Lower leg skin (tissue), 4 donors: ENCODE measurements at regions not wholly inside any gene's neighbourhood (a gene's known extent, or its start where the extent isn't known, plus 50 kb on each side); places are given as distances from the start of the nearest gene placed in this dataset.

Experiments used
- DNase-seq, 2 donors: peaks; one replicate each; pipeline ENCODE4 v3.0.0-alpha.2; 2019; ENCODE audit warnings: low spot score in 2 of 2
- H3K4me3 ChIP-seq: fragments of 200-600 bp; sonication (generic); 2 replicates; pipeline ENCODE4 v1.5.1; 2017; ENCODE audit warnings: mild to moderate bottlenecking, low read depth; ENCODE audit not compliant: poor library complexity, severe bottlenecking
- POLR2A ChIP-seq, 2 donors: fragments of 450-650 bp; IDR thresholded peaks; one replicate each; pipeline ENCODE4 v1.6.1; 2016 to 2017; ENCODE audit warnings: antibody characterized with exemption in 2 of 2, mild to moderate bottlenecking in 1 of 2, moderate library complexity in 1 of 2
- WGBS, 2 donors: methylation state at CpG; one replicate each; pipeline ENCODE4 v1.1.5; 2018; 5-methylcytosine and 5-hydroxymethylcytosine counted together
- intact Hi-C: fragments of 100-400 bp; cut with DNase I; formaldehyde crosslinking; loops from one replicate; pipeline ENCODE4 v1.15.0; 2023; ENCODE audit warnings: low total_unique reads
- TF ChIP-seq, protein P1 (sequence below), 3 donors: fragments of 450-650 bp; IDR thresholded peaks; one replicate each; pipeline ENCODE4 v1.5.1; 2016; ENCODE audit warnings: antibody characterized with exemption in 3 of 3, mild to moderate bottlenecking in 3 of 3, moderate library complexity in 2 of 3

DNA sequence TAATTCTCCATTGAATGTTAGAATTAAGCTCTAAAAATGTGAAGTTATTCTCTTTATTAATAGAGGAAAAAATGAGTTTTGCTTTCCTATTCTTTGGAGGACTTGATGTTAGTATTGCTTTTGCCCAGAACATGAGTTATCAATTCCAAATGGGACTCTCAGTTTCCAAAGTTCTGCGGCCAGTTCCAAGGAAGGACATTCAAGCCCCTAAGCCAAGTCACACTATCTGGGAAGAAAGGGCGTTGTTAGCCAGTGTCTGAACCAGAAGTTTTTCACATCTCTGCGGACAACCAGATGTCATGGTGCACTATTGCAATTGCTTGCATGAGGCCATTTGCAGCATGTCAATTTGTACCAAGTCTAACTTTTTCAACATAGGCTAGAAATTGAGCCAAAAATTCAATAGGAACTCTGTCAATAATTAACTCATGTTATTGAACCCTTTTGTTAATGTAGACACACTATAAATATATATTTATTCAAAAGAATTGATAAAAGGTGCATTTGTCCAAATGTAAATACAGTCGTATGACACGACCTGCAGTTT is 183.3 kb upstream of the PIK3R1 start:
- no peak for TF ChIP-seq POLR2A (IDR thresholded peaks at IDR 0.05)
- TF ChIP-seq, protein P1, sequence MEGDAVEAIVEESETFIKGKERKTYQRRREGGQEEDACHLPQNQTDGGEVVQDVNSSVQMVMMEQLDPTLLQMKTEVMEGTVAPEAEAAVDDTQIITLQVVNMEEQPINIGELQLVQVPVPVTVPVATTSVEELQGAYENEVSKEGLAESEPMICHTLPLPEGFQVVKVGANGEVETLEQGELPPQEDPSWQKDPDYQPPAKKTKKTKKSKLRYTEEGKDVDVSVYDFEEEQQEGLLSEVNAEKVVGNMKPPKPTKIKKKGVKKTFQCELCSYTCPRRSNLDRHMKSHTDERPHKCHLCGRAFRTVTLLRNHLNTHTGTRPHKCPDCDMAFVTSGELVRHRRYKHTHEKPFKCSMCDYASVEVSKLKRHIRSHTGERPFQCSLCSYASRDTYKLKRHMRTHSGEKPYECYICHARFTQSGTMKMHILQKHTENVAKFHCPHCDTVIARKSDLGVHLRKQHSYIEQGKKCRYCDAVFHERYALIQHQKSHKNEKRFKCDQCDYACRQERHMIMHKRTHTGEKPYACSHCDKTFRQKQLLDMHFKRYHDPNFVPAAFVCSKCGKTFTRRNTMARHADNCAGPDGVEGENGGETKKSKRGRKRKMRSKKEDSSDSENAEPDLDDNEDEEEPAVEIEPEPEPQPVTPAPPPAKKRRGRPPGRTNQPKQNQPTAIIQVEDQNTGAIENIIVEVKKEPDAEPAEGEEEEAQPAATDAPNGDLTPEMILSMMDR (IDR thresholded peaks at IDR 0.05): no peak
- 66 to 79% methylated on average over 5 of the region's 5 CpGs for WGBS, 2 donors
- intact Hi-C loops: no loop called here
- H3K4me3 ChIP-seq: no peak overlapping the region
- DNase-seq: peak in 1 of 2 donors; percentile 59

- DNase-seq: no peak
- no peak overlapping the region for H3K4me3 ChIP-seq
- no peak for TF ChIP-seq POLR2A (IDR thresholded peaks at IDR 0.05)
- TF ChIP-seq, protein P1 (IDR thresholded peaks at IDR 0.05): no peak
- intact Hi-C loops: no loop called here
- 44 to 50% methylated on average over 2 of the region's 2 CpGs for WGBS, 2 donors
These were observed 187.3 kb upstream of the PIK3R1 start for GRCh38 chr5:68028131-68028727.

DNA sequence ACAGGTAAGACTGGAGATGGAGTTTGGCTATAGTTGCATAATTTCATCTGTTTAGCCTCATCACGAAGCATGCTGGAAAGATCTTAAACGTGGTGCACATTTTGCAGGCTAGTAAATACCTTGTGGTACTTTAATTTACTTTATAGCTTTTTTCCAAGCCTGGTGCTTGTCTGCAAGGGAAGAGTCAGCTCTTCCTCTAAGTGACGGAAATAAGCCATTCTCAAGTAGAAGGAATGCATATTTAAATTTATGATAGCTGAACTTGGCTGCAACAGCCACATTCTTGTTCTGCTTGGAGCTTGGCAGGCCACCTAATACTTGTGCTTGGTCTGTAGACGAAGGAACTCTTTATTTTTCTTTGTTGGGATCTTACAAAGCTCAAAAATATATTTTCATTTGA is 188.0 kb upstream of the PIK3R1 start:
- H3K4me3 ChIP-seq: no peak overlapping the region
- WGBS, 2 donors: 13 to 15% methylated on average over 4 of the region's 4 CpGs
- DNase-seq: no peak
- intact Hi-C loops: no loop called here
- TF ChIP-seq, protein P1 (IDR thresholded peaks at IDR 0.05): no peak
- TF ChIP-seq POLR2A (IDR thresholded peaks at IDR 0.05): no peak

DNA sequence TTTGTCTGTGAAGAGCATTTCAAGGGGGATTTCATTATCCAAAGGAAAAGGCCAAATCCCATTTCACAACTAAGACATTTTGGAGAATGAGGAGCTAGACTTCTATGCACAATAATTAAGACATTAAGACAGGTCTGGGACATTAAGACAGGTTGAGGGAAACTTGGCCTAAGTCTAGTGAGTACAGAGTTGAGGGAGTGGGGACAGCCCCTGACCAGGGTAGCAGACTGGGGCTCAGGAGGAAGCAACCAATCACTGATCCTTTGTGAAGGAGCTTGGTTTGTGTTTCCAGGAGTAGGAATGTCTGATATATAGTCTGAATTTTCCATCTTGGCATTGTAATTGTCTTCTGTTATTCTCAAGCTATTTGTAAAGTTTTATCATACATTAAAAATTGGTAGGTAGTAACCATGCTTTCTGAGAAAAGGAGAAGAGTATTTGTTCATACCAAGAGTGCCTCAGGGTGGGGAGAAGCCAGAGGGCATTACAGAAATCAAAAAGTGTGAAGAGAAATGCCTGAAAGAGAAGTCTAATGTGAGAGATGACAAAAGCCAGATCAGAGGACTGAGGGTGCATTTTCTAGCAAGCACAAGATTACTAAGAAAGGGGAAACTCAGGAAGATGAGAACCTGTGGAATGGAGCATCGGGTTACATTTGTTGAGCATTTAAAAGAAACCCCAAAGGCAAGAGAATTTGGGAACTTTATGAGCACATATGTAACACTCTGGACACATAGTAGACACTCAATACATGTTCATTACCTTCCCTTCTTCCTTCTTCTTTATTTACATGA is 189.3 kb upstream of the PIK3R1 start:
- no peak for DNase-seq
- intact Hi-C loops: no loop called here
- WGBS, 2 donors: 88 to 90% methylated on average over 1 of the region's 1 CpG
- TF ChIP-seq POLR2A (IDR thresholded peaks at IDR 0.05): no peak
- TF ChIP-seq, protein P1 (IDR thresholded peaks at IDR 0.05): no peak
- no peak overlapping the region for H3K4me3 ChIP-seq

DNA sequence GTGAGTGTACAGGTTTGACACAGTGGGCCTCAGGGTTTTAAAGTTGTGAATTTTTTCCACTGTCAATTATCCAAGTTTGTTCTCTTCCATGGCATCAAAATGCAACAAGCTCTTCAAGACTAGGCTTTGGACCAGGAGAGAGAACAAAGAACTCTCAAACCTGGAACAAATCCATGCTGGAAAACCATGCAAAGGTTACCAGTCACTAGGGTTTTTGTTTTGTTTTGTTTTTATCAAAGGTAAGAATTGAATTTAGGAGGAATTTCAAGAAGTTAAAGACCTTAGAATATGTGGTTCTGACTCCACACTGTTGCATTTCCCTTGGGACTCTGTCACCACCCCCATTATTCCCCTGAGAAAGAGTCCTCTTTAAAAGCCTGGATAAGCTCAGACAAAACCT is 191.1 kb upstream of the PIK3R1 start:
- intact Hi-C loops: no loop called here
- no peak overlapping the region for H3K4me3 ChIP-seq
- no peak for TF ChIP-seq POLR2A (IDR thresholded peaks at IDR 0.05)
- TF ChIP-seq, protein P1 (IDR thresholded peaks at IDR 0.05): no peak
- no peak for DNase-seq
